B cell (primary cell): ENCODE measurements at regions not wholly inside any gene's neighbourhood (a gene's known extent, or its start where the extent isn't known, plus 50 kb on each side); places are given as distances from the start of the nearest gene placed in this dataset.

ENCODE experiments used
- EZH2 ChIP-seq: IDR thresholded peaks from 2 replicates; pipeline ENCODE4 v1.6.1; 2012; ENCODE audit warnings: borderline replicate concordance, low read depth, mild to moderate bottlenecking, moderate library complexity, low read length; ENCODE audit not compliant: insufficient read depth, poor library complexity, severe bottlenecking
- TF ChIP-seq, protein P1 (sequence below): fragments of 200-600 bp; IDR thresholded peaks from one replicate; pipeline ENCODE4 v1.8.0; 2022; ENCODE audit warnings: antibody characterized with exemption, mild to moderate bottlenecking

DNA sequence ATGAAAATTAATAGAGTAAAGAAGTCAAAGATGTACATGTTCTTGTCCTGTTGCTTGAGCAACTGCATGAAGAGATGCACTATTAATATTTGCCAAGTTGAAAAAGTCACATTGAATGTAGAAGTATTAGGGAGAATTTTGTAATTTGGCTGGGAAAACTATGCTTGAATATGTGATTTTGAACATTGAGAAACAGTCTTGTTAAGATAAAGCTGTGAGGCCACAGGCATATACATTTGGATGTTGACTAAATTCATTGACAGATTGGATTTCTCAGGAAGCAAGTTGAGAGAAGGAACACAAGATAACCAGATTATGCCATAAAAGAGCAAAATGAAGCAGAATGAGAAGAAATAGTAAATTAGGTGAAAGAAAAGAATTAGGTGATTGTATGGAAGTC is 1777.5 kb upstream of the PCDH7 start:
- TF ChIP-seq, protein P1, sequence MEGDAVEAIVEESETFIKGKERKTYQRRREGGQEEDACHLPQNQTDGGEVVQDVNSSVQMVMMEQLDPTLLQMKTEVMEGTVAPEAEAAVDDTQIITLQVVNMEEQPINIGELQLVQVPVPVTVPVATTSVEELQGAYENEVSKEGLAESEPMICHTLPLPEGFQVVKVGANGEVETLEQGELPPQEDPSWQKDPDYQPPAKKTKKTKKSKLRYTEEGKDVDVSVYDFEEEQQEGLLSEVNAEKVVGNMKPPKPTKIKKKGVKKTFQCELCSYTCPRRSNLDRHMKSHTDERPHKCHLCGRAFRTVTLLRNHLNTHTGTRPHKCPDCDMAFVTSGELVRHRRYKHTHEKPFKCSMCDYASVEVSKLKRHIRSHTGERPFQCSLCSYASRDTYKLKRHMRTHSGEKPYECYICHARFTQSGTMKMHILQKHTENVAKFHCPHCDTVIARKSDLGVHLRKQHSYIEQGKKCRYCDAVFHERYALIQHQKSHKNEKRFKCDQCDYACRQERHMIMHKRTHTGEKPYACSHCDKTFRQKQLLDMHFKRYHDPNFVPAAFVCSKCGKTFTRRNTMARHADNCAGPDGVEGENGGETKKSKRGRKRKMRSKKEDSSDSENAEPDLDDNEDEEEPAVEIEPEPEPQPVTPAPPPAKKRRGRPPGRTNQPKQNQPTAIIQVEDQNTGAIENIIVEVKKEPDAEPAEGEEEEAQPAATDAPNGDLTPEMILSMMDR, result no peak
- no peak for TF ChIP-seq EZH2
